ENCODE measurements at regions not wholly inside any gene's neighbourhood (a gene's known extent, or its start where the extent isn't known, plus 50 kb on each side); places are given as distances from the start of the nearest gene placed in this dataset.

DNA sequence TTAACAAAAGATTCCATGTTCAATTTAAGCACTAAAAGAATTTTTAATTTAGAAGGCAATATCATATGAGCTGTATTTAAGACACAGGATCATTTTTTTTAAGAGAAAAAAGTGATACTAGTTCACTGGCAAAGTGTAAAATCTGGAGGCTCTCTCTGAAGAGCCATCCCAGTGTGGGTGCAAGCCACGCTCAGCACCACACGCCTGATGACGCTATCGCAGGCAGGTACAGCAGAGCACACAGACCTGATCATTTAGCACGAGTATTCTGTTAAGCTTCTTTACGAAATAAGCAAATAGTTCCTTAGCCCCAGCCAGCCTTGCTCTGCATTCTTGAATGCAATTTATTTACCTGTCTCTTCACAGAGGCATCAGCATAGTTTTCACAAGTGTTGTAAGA is 198.6 kb downstream of the SIPA1L2 start:
- TF ChIP-seq, protein P1, sequence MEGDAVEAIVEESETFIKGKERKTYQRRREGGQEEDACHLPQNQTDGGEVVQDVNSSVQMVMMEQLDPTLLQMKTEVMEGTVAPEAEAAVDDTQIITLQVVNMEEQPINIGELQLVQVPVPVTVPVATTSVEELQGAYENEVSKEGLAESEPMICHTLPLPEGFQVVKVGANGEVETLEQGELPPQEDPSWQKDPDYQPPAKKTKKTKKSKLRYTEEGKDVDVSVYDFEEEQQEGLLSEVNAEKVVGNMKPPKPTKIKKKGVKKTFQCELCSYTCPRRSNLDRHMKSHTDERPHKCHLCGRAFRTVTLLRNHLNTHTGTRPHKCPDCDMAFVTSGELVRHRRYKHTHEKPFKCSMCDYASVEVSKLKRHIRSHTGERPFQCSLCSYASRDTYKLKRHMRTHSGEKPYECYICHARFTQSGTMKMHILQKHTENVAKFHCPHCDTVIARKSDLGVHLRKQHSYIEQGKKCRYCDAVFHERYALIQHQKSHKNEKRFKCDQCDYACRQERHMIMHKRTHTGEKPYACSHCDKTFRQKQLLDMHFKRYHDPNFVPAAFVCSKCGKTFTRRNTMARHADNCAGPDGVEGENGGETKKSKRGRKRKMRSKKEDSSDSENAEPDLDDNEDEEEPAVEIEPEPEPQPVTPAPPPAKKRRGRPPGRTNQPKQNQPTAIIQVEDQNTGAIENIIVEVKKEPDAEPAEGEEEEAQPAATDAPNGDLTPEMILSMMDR (conservative IDR thresholded peaks at IDR 0.05): no peak
- TF ChIP-seq ZFX (IDR thresholded peaks at IDR 0.05): no peak

All from C4-2B (cell line).